HCT116 (cell line): ENCODE measurements at regions not wholly inside any gene's neighbourhood (a gene's known extent, or its start where the extent isn't known, plus 50 kb on each side); places are given as distances from the start of the nearest gene placed in this dataset.

Experiments
- ATAC-seq: fragments of 200-7000 bp; cut with Tn5 transposase; 2 replicates; pipeline ENCODE4 v1.9.1; 2020; ENCODE audit warnings: mild to moderate bottlenecking, moderate library complexity
- BruUV-seq: library from RNA; stranded (reverse); fragments of 400-500 nt; replicated peaks from 2 replicates; lab custom pipeline; 2021; lab: Mats Ljungman, UMichigan
- CTCF ChIA-PET: fragments of 300-600 bp; sonication (Branson Sonifier 250); formaldehyde crosslinking; loops from one replicate; lab custom pipeline; 2021; ENCODE audit warnings: antibody characterized with exemption; lab: Charles Lee
- POLR2A ChIA-PET: fragments of 300-600, 350-600 bp; sonication (Branson Sonifier 250); formaldehyde crosslinking; loops from one replicate; lab custom pipeline; 2021; ENCODE audit warnings: antibody characterized with exemption; lab: Charles Lee
- RAD21 ChIA-PET, 2 experiments: fragments of 300-600 bp; sonication (Branson Sonifier 250); formaldehyde crosslinking; loops; one replicate each; lab custom pipeline; 2023; ENCODE audit warnings: low total read pairs in 2 of 2; ENCODE audit not compliant: uncharacterized antibody in 2 of 2, unreplicated experiment in 2 of 2, low non-redundant PET in 1 of 2; lab: Charles Lee
- DNase-seq: peaks from one replicate; pipeline ENCODE4 v3.0.0-alpha.2; 2010; ENCODE audit warnings: low read depth, low spot score
- H2AFZ ChIP-seq: fragments of 200-600 bp; shearing (Covaris generic), sonication (generic); 2 replicates; pipeline ENCODE4 v1.6.1; 2017; ENCODE audit warnings: low read depth, mixed run types, mixed read lengths, antibody characterized with exemption, low read length; ENCODE audit not compliant: poor library complexity, severe bottlenecking
- H3K27ac ChIP-seq: 2 replicates; pipeline ENCODE4 v1.5.1; 2012; ENCODE audit warnings: low read depth, low read length
- H3K27me3 ChIP-seq: fragments of 200-600 bp; sonication (generic); 2 replicates; pipeline ENCODE4 v1.6.1; 2016; ENCODE audit warnings: mixed run types, low read length, mixed read lengths; ENCODE audit not compliant: insufficient read depth
- H3K36me3 ChIP-seq, 2 experiments: fragments of 200-500 bp in 1 of 2; fragments of 200-600 bp in 1 of 2; sonication (Bioruptor generic) in 1 of 2; sonication (generic) in 1 of 2; 2 replicates each; pipeline versions ENCODE4 v1.5.1 to v1.6.1; 2014 to 2016; ENCODE audit warnings: low read length in 2 of 2, inconsistent platforms in 1 of 2, mixed read lengths in 1 of 2, mixed run types in 1 of 2; ENCODE audit not compliant: insufficient read depth in 2 of 2, control insufficient read depth in 1 of 2
- H3K4me1 ChIP-seq, 2 experiments: fragments of 200-600 bp in 1 of 2; sonication (generic) in 1 of 2; 2 replicates each; pipeline versions ENCODE4 v1.5.1 to v1.6.1; 2012 to 2017; ENCODE audit warnings: low read length in 2 of 2, inconsistent platforms in 1 of 2, mild to moderate bottlenecking in 1 of 2, mixed read lengths in 1 of 2, mixed run types in 1 of 2, moderate library complexity in 1 of 2; ENCODE audit not compliant: insufficient read depth in 2 of 2, control insufficient read depth in 1 of 2
- H3K4me2 ChIP-seq: fragments of 200-600 bp; sonication (generic); 2 replicates; pipeline ENCODE4 v1.6.1; 2017; ENCODE audit warnings: mixed run types, low read length, mixed read lengths
- H3K4me3 ChIP-seq, 2 experiments: fragments of 200-600 bp in 1 of 2; sonication (generic) in 1 of 2; replicated peaks in 1 of 2; 2 replicates each; pipeline ENCODE4 v1.5.1; 2011 to 2016; ENCODE audit warnings: low read length in 2 of 2, control low read depth in 1 of 2, low read depth in 1 of 2, mild to moderate bottlenecking in 1 of 2, mixed read lengths in 1 of 2, mixed run types in 1 of 2
- H3K79me2 ChIP-seq: fragments of 200-600 bp; sonication (generic); 2 replicates; pipeline ENCODE4 v1.6.1; 2017; ENCODE audit warnings: mild to moderate bottlenecking, mixed run types, low read length, moderate library complexity, mixed read lengths; ENCODE audit not compliant: insufficient read depth
- H3K9ac ChIP-seq: fragments of 200-600 bp; sonication (generic); 2 replicates; pipeline ENCODE4 v1.6.1; 2016; ENCODE audit warnings: low read length, mixed read lengths
- H3K9me2 ChIP-seq: fragments of 200-600 bp; sonication (generic), shearing (Covaris generic); 2 replicates; pipeline ENCODE4 v1.6.1; 2017; ENCODE audit warnings: mixed run types, mild to moderate bottlenecking, moderate library complexity; ENCODE audit not compliant: insufficient read depth
- H3K9me3 ChIP-seq, 2 experiments: fragments of 200-500 bp in 1 of 2; fragments of 200-600 bp in 1 of 2; sonication (Bioruptor generic) in 1 of 2; sonication (generic) in 1 of 2; 2 replicates each; pipeline ENCODE4 v1.6.1; 2014 to 2017; ENCODE audit warnings: low read length in 2 of 2, mixed read lengths in 2 of 2, inconsistent platforms in 1 of 2, low read depth in 1 of 2, mild to moderate bottlenecking in 1 of 2, mixed run types in 1 of 2, moderate library complexity in 1 of 2; ENCODE audit not compliant: control insufficient read depth in 1 of 2, insufficient read depth in 1 of 2
- H4K20me1 ChIP-seq: fragments of 200-600 bp; sonication (generic), shearing (Covaris generic); 2 replicates; pipeline ENCODE4 v1.6.1; 2017; ENCODE audit warnings: mixed run types, mild to moderate bottlenecking, moderate library complexity; ENCODE audit not compliant: insufficient read depth
- CBX3 ChIP-seq: IDR thresholded peaks from 2 replicates; pipeline ENCODE4 v1.6.1; 2012; ENCODE audit warnings: low read depth
- CEBPB ChIP-seq: IDR thresholded peaks from 2 replicates; pipeline ENCODE4 v1.6.1; 2012; ENCODE audit warnings: low read depth
- EGR1 ChIP-seq: IDR thresholded peaks from 2 replicates; pipeline ENCODE4 v1.6.1; 2012; ENCODE audit warnings: low read depth
- JUND ChIP-seq: IDR thresholded peaks from 2 replicates; pipeline ENCODE4 v1.6.1; 2012
- POLR2A ChIP-seq: IDR thresholded peaks from 2 replicates; pipeline ENCODE4 v1.7.0; 2011; ENCODE audit warnings: borderline replicate concordance; ENCODE audit not compliant: insufficient read depth, insufficient read length; ENCODE audit errors: extremely low read depth
- POLR2AphosphoS5 ChIP-seq: IDR thresholded peaks from 2 replicates; pipeline ENCODE4 v1.6.1; 2011; ENCODE audit warnings: mild to moderate bottlenecking, low read depth, low read length, moderate library complexity
- RAD21 ChIP-seq: IDR thresholded peaks from 2 replicates; pipeline ENCODE4 v1.6.1; 2012; ENCODE audit warnings: low read depth, mild to moderate bottlenecking
- SIN3A ChIP-seq: IDR thresholded peaks from 2 replicates; pipeline ENCODE4 v1.6.1; 2012; ENCODE audit warnings: low read depth
- SRF ChIP-seq: IDR thresholded peaks from 2 replicates; pipeline ENCODE4 v1.6.1; 2012; ENCODE audit warnings: low read depth
- YY1 ChIP-seq: IDR thresholded peaks from 2 replicates; pipeline ENCODE4 v1.6.1; 2011; ENCODE audit warnings: low read length, low read depth, moderate library complexity, mild to moderate bottlenecking; ENCODE audit not compliant: insufficient replicate concordance; ENCODE audit errors: extremely low read depth
- ZFX ChIP-seq: fragments of 450-650 bp; IDR thresholded peaks from 2 replicates; pipeline ENCODE4 v1.6.1; 2017
- intact Hi-C: fragments of 100-400 bp; cut with micrococcal nuclease; formaldehyde crosslinking; loops from 2 replicates; pipeline ENCODE4 v1.10.0; 2022
- TF ChIP-seq, protein P1 (sequence below): IDR thresholded peaks from 2 replicates; pipeline ENCODE4 v1.6.1; 2012
- TF ChIP-seq, protein P2 (sequence below): IDR thresholded peaks from 2 replicates; pipeline ENCODE4 v1.6.1; 2011; ENCODE audit warnings: mild to moderate bottlenecking, low read length, moderate library complexity; ENCODE audit not compliant: insufficient replicate concordance; ENCODE audit errors: extremely low read depth

DNA sequence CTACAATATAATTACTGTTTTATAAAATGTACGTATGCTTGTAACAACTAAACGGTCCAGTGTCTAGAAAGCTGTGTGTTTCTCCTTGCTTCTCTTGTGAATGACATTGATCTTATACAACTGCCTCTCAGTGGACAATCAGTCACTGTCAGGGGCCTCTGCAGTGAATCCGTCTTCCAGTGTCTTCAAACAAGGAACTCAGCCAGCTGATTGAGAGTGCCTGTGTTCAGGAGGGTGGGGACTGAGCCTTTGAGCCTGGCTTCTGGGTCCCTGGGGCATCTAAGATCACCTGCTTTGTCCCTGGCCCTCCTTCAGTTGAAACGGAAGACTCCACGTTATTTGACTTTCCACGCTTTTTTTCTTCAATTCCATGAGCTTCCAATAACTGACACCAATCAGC, 133.1 kb upstream of the SFSWAP start:
- DNase-seq = no peak
- ChIA-PET CTCF (no interaction called here), RAD21 (no interaction called here)

DNA sequence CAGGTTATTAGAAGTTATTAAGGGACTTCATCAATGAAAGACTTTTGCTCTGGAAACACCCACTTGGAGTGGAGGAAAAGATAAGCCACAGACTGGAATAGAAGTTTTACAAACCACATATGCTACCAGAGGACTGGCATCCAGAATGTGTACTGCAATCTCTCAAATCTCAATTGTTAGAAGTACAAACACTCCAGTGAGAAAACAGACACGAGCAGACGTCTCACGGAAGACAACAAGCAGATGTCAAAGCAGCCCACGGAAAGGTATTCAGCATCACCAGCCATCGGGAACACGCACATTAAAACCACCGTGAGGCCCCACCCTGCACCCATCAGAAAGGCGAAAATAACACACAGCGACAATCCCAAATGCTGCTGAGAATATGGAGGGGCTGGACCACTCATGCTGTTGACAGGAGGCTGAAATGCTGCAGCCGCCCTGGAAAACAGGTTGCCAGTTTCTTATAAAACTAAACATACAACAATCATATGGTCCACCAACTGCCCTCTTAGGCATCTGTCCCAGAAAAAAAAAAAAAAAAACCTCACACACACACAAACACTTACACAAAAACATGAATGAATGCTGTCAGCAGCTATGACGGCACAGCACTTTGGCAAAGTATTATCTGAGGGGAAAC, 131.9 kb upstream of the SFSWAP start:
- H3K9me3 ChIP-seq = no peaks in the 10 kb centered on the region
- no peak for TF ChIP-seq JUND
- TF ChIP-seq SRF = no peak
- no peak for TF ChIP-seq RAD21
- TF ChIP-seq, protein P1, sequence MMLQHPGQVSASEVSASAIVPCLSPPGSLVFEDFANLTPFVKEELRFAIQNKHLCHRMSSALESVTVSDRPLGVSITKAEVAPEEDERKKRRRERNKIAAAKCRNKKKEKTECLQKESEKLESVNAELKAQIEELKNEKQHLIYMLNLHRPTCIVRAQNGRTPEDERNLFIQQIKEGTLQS = no peak
- TF ChIP-seq YY1 = no peak
- TF ChIP-seq EGR1 = no peak
- TF ChIP-seq SIN3A = no peak
- TF ChIP-seq, protein P2, sequence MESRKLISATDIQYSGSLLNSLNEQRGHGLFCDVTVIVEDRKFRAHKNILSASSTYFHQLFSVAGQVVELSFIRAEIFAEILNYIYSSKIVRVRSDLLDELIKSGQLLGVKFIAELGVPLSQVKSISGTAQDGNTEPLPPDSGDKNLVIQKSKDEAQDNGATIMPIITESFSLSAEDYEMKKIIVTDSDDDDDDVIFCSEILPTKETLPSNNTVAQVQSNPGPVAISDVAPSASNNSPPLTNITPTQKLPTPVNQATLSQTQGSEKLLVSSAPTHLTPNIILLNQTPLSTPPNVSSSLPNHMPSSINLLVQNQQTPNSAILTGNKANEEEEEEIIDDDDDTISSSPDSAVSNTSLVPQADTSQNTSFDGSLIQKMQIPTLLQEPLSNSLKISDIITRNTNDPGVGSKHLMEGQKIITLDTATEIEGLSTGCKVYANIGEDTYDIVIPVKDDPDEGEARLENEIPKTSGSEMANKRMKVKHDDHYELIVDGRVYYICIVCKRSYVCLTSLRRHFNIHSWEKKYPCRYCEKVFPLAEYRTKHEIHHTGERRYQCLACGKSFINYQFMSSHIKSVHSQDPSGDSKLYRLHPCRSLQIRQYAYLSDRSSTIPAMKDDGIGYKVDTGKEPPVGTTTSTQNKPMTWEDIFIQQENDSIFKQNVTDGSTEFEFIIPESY = no peak
- TF ChIP-seq POLR2A = no peak
- no peak for TF ChIP-seq ZFX
- ATAC-seq = no peak
- ChIA-PET CTCF (no interaction called here), POLR2A (no interaction called here), RAD21 (no interaction called here)
- intact Hi-C loops = no loop called here
- no peaks in the 10 kb centered on the region for H3K9me2 ChIP-seq
- no peak overlapping the region for H3K4me3 ChIP-seq
- H3K9ac ChIP-seq = no peak overlapping the region
- no peaks in the 10 kb centered on the region for H4K20me1 ChIP-seq
- no peak for DNase-seq
- H3K36me3 ChIP-seq = no peaks in the 10 kb centered on the region
- no TSS peak for BruUV-seq
- H3K79me2 ChIP-seq = no peaks in the 10 kb centered on the region
- no peak overlapping the region for H3K4me2 ChIP-seq
- no peak overlapping the region for H2AFZ ChIP-seq
- H3K27me3 ChIP-seq = peaks cover 28% of the 10 kb centered on the region
- H3K27ac ChIP-seq = no peak overlapping the region
- no peaks in the 10 kb centered on the region for H3K4me1 ChIP-seq

More for the DNA sequence above, 133.1 kb upstream of the SFSWAP start:
- Histone ChIP-seq H4K20me1 (no peaks in the 10 kb centered on the region), H3K4me2 (no peak overlapping the region), H3K27me3 (peaks cover 37% of the 10 kb centered on the region), H3K9me2 (no peaks in the 10 kb centered on the region), H3K9me3 (no peaks in the 10 kb centered on the region), H3K9ac (no peak overlapping the region), H3K4me3 (no peak overlapping the region), H3K4me1 (no peaks in the 10 kb centered on the region), H3K36me3 (no peaks in the 10 kb centered on the region), H3K79me2 (no peaks in the 10 kb centered on the region), H3K27ac (no peak overlapping the region), H2AFZ (no peak overlapping the region)
- no TSS peak for BruUV-seq
- no peak for TF ChIP-seq SRF
- TF ChIP-seq POLR2AphosphoS5 = no peak
- TF ChIP-seq CBX3 = no peak
- TF ChIP-seq CEBPB = no peak
- no peak for TF ChIP-seq SIN3A
- no peak for TF ChIP-seq POLR2A
- POLR2A ChIA-PET = no interaction called here
- intact Hi-C loops = no loop called here
- no peak for ATAC-seq
